Glutamatergic neuron (in vitro differentiated cells): ENCODE measurements at regions not wholly inside any gene's neighbourhood (a gene's known extent, or its start where the extent isn't known, plus 50 kb on each side); places are given as distances from the start of the nearest gene placed in this dataset.

Source experiments
- DNase-seq: peaks from one replicate; pipeline ENCODE4 v3.0.0; 2022
- H3K27ac Mint-ChIP-seq: one replicate; pipeline ENCODE4 v1.8.0; 2020; ENCODE audit warnings: mild to moderate bottlenecking, mixed read lengths, inconsistent platforms; ENCODE audit not compliant: unreplicated experiment
- H3K27me3 Mint-ChIP-seq: one replicate; pipeline ENCODE4 v1.8.0; 2020; ENCODE audit warnings: mild to moderate bottlenecking, moderate library complexity, mixed read lengths, inconsistent platforms; ENCODE audit not compliant: unreplicated experiment
- H3K36me3 Mint-ChIP-seq: one replicate; pipeline ENCODE4 v1.8.0; 2020; ENCODE audit warnings: mild to moderate bottlenecking, mixed read lengths, inconsistent platforms; ENCODE audit not compliant: unreplicated experiment
- H3K4me1 Mint-ChIP-seq: one replicate; pipeline ENCODE4 v1.8.0; 2020; ENCODE audit warnings: mild to moderate bottlenecking, low read depth, mixed read lengths, inconsistent platforms; ENCODE audit not compliant: unreplicated experiment
- H3K4me3 Mint-ChIP-seq: one replicate; pipeline ENCODE4 v1.8.0; 2020; ENCODE audit warnings: mild to moderate bottlenecking, mixed read lengths, inconsistent platforms; ENCODE audit not compliant: unreplicated experiment
- H3K9me3 Mint-ChIP-seq: one replicate; pipeline ENCODE4 v1.8.0; 2020; ENCODE audit warnings: mild to moderate bottlenecking, moderate library complexity, mixed read lengths, inconsistent platforms; ENCODE audit not compliant: unreplicated experiment
- TF ChIP-seq, protein P1 (sequence below): fragments of 200-600 bp; sonication (generic); IDR thresholded peaks from one replicate; pipeline ENCODE4 v1.5.0; 2021; ENCODE audit not compliant: partially characterized antibody, unreplicated experiment

- H3K27ac Mint-ChIP-seq: peak overlapping the region; percentile 75
- peaks cover 4% of the 10 kb centered on the region for H3K27me3 Mint-ChIP-seq
- TF ChIP-seq, protein P1, sequence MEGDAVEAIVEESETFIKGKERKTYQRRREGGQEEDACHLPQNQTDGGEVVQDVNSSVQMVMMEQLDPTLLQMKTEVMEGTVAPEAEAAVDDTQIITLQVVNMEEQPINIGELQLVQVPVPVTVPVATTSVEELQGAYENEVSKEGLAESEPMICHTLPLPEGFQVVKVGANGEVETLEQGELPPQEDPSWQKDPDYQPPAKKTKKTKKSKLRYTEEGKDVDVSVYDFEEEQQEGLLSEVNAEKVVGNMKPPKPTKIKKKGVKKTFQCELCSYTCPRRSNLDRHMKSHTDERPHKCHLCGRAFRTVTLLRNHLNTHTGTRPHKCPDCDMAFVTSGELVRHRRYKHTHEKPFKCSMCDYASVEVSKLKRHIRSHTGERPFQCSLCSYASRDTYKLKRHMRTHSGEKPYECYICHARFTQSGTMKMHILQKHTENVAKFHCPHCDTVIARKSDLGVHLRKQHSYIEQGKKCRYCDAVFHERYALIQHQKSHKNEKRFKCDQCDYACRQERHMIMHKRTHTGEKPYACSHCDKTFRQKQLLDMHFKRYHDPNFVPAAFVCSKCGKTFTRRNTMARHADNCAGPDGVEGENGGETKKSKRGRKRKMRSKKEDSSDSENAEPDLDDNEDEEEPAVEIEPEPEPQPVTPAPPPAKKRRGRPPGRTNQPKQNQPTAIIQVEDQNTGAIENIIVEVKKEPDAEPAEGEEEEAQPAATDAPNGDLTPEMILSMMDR: no peak
- H3K4me1 Mint-ChIP-seq: peaks cover 12% of the 10 kb centered on the region
- DNase-seq: no peak
- no peak overlapping the region for H3K4me3 Mint-ChIP-seq
- H3K36me3 Mint-ChIP-seq: no peaks in the 10 kb centered on the region
- no peaks in the 10 kb centered on the region for H3K9me3 Mint-ChIP-seq
Measured at GRCh38 chr5:96075579-96076289, 114.1 kb upstream of the ELL2 start.

DNA sequence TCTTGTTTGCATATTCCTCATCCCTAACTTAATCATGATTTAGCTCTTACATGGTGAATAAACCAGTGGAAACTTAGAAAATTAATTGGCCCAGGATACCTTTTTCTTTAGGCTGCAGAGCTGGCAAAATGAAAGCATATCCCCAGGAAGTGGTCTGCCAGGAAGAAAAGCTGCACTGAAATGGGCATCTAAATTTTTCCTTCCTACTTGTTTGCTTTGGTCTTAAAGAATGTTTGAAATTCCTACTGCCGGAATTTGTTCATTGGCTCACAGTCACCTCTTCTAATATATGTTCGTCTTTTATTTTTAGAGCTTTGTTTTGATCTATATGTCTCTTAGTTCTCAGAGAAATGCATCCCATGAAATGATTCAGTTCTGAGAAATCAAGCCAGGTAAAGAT is 113.2 kb upstream of the ELL2 start:
- H3K4me3 Mint-ChIP-seq: no peak overlapping the region
- H3K9me3 Mint-ChIP-seq: no peaks in the 10 kb centered on the region
- DNase-seq: no peak
- TF ChIP-seq, protein P1: no peak
- H3K27ac Mint-ChIP-seq: no peak overlapping the region
- no peaks in the 10 kb centered on the region for H3K36me3 Mint-ChIP-seq
- H3K27me3 Mint-ChIP-seq: peaks cover 4% of the 10 kb centered on the region
- peaks cover 12% of the 10 kb centered on the region for H3K4me1 Mint-ChIP-seq

GRCh38 chr5:96074460-96074859 is 112.8 kb upstream of the ELL2 start:
- DNase-seq: no peak
- H3K27ac Mint-ChIP-seq: no peak overlapping the region
- TF ChIP-seq, protein P1: no peak
- H3K4me3 Mint-ChIP-seq: no peak overlapping the region
- peaks cover 12% of the 10 kb centered on the region for H3K4me1 Mint-ChIP-seq
- H3K36me3 Mint-ChIP-seq: no peaks in the 10 kb centered on the region
- H3K9me3 Mint-ChIP-seq: no peaks in the 10 kb centered on the region
- H3K27me3 Mint-ChIP-seq: peaks cover 4% of the 10 kb centered on the region

DNA sequence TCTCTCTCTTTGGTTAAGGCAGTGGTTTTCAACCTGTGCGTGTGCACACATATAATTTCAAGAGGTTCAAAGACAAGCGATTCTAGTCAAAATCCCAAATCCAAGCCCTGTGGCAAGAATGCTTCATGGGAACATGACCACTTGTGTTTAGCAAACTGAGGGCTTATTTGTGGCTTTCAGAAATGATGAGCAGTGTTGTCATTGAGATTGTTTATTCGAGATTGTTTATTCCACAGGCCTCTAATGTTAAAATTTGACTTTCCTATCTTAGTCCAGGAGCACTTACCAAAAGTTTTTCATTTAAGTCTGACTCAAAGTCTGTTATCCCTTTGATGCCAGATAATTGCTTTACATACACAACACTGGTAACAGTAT is 111.1 kb upstream of the ELL2 start:
- TF ChIP-seq, protein P1: no peak
- Mint-ChIP-seq H3K4me1 (peaks cover 12% of the 10 kb centered on the region), H3K36me3 (no peaks in the 10 kb centered on the region), H3K9me3 (no peaks in the 10 kb centered on the region), H3K4me3 (no peak overlapping the region), H3K27me3 (peaks cover 1% of the 10 kb centered on the region), H3K27ac (no peak overlapping the region)
- DNase-seq: no peak

DNA sequence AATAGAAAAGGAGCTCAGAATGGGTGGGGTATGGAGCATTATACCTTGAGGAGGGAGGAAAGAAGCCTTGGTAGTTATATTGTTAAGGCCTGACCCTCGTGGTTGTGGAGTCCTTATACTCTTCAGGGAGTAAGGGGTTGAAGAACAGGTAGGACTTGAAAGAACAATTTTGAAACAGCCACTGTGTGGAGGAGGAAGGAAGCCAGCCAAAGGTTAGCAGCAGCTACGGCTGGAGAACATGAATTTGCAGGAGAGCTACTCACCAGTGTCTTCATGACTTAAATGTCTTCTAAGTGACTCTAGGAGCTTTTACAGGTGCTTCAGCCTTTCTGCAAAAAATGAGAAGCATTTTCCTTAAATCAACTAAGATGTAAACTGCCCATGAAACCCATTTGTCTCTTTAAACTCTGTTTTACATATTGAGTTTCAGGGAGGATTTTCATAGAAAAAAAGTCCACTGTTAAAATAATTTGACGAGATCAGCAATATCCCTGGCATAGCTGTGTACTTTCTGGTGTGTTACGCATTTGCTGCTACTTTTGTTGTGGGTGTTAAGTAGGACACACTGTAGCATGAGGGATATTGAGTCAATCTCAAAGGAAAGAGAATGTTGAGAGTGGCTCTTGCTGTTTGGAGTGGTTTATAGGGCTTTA is 110.6 kb upstream of the ELL2 start:
- Mint-ChIP-seq H3K36me3 (no peaks in the 10 kb centered on the region), H3K27ac (no peak overlapping the region), H3K4me3 (no peak overlapping the region), H3K4me1 (peaks cover 10% of the 10 kb centered on the region), H3K9me3 (no peaks in the 10 kb centered on the region), H3K27me3 (peaks cover 2% of the 10 kb centered on the region)
- no peak for DNase-seq
- TF ChIP-seq, protein P1: no peak
